Activated CD4-positive, alpha-beta memory T cell treated with anti-CD3 and anti-CD28 coated beads, Interleukin-2, amount 10 ng/mL, durations not matched to agents 7 days and 5 days (primary cell): ENCODE measurements at regions not wholly inside any gene's neighbourhood (a gene's known extent, or its start where the extent isn't known, plus 50 kb on each side); places are given as distances from the start of the nearest gene placed in this dataset.
"Not testable (repeated sequence)": the region's sequence is repeated elsewhere in the genome, so short reads cannot be mapped to it uniquely, and the experiment has no call there.

Source experiments
- CTCF ChIA-PET: fragments of 350-600 bp; sonication (Branson Sonifier 250); formaldehyde crosslinking; loops from one replicate; lab custom pipeline; 2021; ENCODE audit warnings: antibody characterized with exemption, inconsistent platforms; lab: Charles Lee
- POLR2A ChIA-PET: fragments of 350-600 bp; sonication (Branson Sonifier 250); formaldehyde crosslinking; loops from one replicate; lab custom pipeline; 2021; ENCODE audit warnings: antibody characterized with exemption; lab: Charles Lee
- DNase-seq: peaks from one replicate; pipeline ENCODE4 v3.0.0-alpha.2; 2020
- H3K27ac Mint-ChIP-seq: one replicate; pipeline ENCODE4 v1.8.0; 2021; ENCODE audit warnings: mild to moderate bottlenecking, mixed read lengths
- H3K27me3 Mint-ChIP-seq: one replicate; pipeline ENCODE4 v1.8.0; 2021; ENCODE audit warnings: mixed read lengths
- H3K36me3 Mint-ChIP-seq: one replicate; pipeline ENCODE4 v1.8.0; 2021; ENCODE audit warnings: low read depth, mixed read lengths
- H3K4me1 Mint-ChIP-seq: one replicate; pipeline ENCODE4 v1.8.0; 2021; ENCODE audit warnings: mixed read lengths
- H3K4me3 Mint-ChIP-seq: one replicate; pipeline ENCODE4 v1.8.0; 2021; ENCODE audit warnings: mild to moderate bottlenecking, mixed read lengths
- H3K9me3 Mint-ChIP-seq: one replicate; pipeline ENCODE4 v1.8.0; 2021; ENCODE audit warnings: mixed read lengths

DNA sequence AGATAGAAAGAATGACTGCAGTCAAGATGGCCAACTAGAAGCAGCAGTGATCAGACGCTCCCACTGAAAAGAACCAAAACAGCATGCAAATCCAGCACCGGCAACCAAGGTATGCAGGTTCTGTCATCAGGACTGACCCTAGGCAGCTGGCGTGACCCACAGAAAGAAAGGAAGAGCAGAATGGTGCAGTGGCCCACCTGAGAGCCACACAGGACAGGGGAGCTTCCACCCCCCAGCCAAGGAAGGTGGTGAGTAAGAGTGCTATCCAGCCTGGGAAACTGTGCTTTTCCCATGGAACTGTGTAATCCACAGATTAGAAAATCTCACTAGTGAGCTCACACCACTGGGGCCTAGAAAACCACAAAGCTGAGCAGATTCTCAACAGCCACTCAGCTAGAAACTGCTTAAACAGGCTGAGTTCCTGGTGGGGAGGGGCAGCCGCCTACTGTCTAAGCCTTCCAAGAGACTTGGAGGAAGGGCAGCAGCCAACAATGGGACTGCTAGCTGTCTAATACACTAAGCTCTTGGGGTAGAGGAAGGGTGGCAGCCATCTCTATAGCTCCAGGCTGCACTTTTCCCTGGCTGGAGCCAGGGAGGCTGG lies 127.9 kb downstream of the EVA1A start:
- Mint-ChIP-seq H3K4me3 (no peak overlapping the region), H3K36me3 (no peaks in the 10 kb centered on the region), H3K4me1 (no peaks in the 10 kb centered on the region), H3K27me3 (peaks cover 9% of the 10 kb centered on the region), H3K9me3 (no peaks in the 10 kb centered on the region), H3K27ac (no peak overlapping the region)
- ChIA-PET CTCF (no interaction called here), POLR2A (no interaction called here)
- no peak for DNase-seq

DNA sequence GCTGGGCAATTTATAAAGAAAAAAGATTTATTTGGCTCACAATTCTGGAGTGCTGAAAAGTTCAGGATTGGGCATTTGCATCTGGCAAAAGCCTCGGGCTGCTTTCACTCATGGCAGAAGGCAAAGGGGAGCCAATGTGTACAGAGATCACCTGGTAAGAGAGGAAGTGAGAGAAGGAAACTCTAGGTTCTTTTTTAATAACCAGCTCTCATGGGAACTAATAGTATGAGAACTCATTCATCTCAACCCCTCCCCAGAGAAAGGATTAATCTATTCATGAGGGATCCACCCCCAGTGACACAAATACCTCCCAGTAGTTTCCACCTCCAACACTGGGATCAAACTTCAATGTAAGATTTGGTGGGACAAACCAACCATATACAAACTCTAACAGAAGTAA lies 129.0 kb downstream of the EVA1A start:
- no peak for DNase-seq
- H3K27ac Mint-ChIP-seq, result no peak overlapping the region
- no peak overlapping the region for H3K4me3 Mint-ChIP-seq
- peaks cover 11% of the 10 kb centered on the region for H3K27me3 Mint-ChIP-seq
- ChIA-PET CTCF (no interaction called here), POLR2A (no interaction called here)
- H3K4me1 Mint-ChIP-seq, result no peaks in the 10 kb centered on the region
- H3K36me3 Mint-ChIP-seq, result no peaks in the 10 kb centered on the region
- H3K9me3 Mint-ChIP-seq, result no peaks in the 10 kb centered on the region

DNA sequence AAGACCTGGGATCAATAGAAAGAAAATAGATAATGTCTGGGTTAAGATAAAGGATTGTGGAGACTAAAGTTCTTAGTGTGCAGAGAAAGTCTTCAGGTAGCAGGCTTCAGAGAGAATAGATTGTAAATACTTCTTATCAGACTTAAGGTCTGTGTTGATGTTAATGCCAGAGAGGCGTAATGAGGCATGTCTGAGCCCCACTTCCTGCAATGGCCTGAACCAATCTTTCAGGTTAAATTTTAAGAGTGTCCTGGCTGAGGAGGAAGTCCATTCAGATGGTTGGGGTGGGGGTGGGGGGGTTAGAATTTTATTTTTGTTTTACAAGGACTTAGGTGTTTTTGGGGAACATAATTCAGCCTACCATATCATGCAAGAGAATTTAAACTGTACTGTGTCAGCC lies 129.5 kb downstream of the EVA1A start:
- H3K36me3 Mint-ChIP-seq, result no peaks in the 10 kb centered on the region
- no peaks in the 10 kb centered on the region for H3K9me3 Mint-ChIP-seq
- H3K27me3 Mint-ChIP-seq, result peaks cover 8% of the 10 kb centered on the region
- DNase-seq, result no peak
- no peak overlapping the region for H3K27ac Mint-ChIP-seq
- POLR2A ChIA-PET, result no interaction called here
- H3K4me1 Mint-ChIP-seq, result no peaks in the 10 kb centered on the region
- CTCF ChIA-PET, result no interaction called here
- no peak overlapping the region for H3K4me3 Mint-ChIP-seq

DNA sequence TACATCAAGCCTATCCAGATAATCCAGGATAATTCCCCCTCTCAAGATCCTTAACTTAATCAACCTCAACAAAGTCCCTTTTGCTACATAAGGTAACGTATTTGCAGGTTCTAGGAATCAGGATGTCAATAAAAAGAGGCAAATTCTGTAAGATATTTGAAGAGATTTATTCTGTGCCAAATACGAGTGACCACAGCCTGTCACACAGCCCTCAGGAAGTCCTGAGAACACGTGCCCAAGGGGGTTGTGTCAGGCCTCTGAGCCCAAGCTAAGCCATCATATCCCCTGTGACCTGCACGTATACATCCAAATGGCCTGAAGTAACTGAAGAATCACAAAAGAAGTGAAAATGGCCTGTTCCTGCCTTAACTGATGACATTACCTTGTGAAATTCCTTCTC lies 130.3 kb downstream of the EVA1A start:
- DNase-seq, H3K27me3 Mint-ChIP-seq, H3K4me3 Mint-ChIP-seq, CTCF ChIA-PET, POLR2A ChIA-PET, H3K27ac Mint-ChIP-seq, H3K36me3 Mint-ChIP-seq, H3K4me1 Mint-ChIP-seq, H3K9me3 Mint-ChIP-seq: not testable (repeated sequence)

DNA sequence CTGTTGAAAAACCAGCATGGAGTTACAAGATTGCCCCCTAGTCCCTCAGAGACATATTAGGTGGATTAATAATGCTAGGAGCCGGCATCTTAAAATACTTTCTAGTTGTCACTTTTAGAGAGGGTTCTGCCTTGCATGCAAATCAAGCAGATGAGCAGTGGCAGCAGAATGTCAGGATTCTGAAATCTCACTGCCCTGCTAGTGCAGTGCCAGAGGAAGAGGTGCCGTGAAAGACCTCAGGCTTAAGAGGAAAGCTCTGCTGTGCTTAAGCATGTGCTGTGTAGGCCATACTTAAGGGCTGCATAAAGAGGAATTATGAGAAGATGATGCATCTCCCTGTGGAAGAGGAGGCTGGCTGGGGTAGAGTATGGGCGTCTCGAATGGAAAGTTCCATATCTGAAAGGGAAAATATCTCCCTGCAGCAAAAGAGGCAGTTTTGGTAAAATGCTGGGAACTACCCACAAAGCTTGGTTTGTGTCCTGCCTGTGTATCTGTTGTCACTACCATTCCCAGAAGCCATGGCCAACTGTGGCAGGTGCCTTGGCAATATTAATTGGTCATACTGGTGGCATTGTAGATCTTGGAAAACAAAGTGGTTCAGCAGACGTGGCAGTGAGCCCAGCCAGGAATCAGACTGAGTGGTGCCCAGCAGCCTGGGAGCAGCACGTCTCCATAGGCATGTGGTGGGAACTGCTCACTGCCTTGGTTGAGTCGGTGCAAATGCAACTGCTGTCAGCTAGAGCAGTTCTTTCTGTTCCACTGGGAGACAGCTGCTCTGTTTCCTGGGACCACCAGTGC lies 131.9 kb downstream of the EVA1A start:
- Mint-ChIP-seq H3K27ac (no peak overlapping the region), H3K9me3 (no peaks in the 10 kb centered on the region), H3K27me3 (peaks cover 8% of the 10 kb centered on the region), H3K4me1 (no peaks in the 10 kb centered on the region), H3K36me3 (no peaks in the 10 kb centered on the region), H3K4me3 (no peak overlapping the region)
- DNase-seq, result no peak
- CTCF ChIA-PET, result no interaction called here
- POLR2A ChIA-PET, result no interaction called here

DNA sequence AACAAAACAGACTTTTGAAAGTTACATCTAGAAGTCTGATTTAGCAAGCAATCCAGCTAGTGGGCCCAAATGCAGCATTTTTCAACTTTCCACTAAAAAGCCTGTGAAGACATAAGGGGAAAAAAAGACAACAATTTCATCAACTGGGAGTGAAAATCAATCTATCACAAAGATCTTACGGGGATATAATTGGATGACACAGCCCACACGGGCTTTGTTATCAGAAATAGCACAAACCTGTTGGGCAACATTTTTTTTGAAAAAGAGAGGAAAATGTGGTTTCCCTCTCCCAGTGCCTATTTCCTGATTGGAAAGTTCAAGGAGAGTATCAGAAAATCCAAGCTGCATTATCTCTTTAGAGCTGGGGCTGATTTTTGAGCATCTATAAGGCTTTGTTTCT lies 132.7 kb downstream of the EVA1A start:
- no peaks in the 10 kb centered on the region for H3K36me3 Mint-ChIP-seq
- H3K4me1 Mint-ChIP-seq, result no peaks in the 10 kb centered on the region
- H3K9me3 Mint-ChIP-seq, result no peaks in the 10 kb centered on the region
- H3K4me3 Mint-ChIP-seq, result no peak overlapping the region
- CTCF ChIA-PET, result no interaction called here
- POLR2A ChIA-PET, result no interaction called here
- peaks cover 7% of the 10 kb centered on the region for H3K27me3 Mint-ChIP-seq
- DNase-seq, result no peak
- H3K27ac Mint-ChIP-seq, result no peak overlapping the region

DNA sequence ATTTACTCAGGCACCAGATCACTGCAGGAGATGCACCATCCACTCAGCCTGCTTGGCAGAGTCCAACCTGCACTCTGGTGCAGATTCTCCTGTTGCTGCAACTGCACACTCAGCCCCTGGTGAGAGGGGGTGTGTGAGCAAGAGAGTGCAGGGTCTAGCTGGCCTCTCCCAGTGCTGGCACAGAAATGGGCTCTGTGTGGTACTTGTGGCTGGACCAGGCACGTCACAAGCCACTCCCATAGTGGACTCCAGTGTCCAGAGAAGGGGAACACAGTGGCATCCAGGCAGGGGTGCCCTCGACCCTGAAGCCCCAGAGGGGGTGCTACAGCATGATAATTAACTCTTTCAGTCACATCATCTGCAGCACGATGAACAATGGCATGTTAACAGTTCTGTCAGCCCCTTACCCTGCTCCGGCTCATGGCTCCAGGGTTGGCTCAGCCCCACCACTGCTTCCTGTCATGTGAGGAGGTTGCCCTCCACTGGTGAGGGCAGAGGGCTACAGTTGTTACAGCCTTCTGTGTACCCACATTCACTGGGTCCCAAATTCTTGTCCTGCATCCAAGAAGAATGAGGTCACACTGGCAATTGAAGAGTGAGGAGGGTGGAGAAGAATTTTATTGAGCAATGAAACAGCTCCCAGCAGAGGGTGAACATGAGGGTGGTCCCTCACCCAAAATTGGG lies 135.7 kb downstream of the EVA1A start:
- no peak overlapping the region for H3K27ac Mint-ChIP-seq
- no peak for DNase-seq
- CTCF ChIA-PET, result no interaction called here
- peaks cover 9% of the 10 kb centered on the region for H3K27me3 Mint-ChIP-seq
- POLR2A ChIA-PET, result no interaction called here
- no peaks in the 10 kb centered on the region for H3K4me1 Mint-ChIP-seq
- H3K36me3 Mint-ChIP-seq, result no peaks in the 10 kb centered on the region
- H3K9me3 Mint-ChIP-seq, result no peaks in the 10 kb centered on the region
- no peak overlapping the region for H3K4me3 Mint-ChIP-seq

DNA sequence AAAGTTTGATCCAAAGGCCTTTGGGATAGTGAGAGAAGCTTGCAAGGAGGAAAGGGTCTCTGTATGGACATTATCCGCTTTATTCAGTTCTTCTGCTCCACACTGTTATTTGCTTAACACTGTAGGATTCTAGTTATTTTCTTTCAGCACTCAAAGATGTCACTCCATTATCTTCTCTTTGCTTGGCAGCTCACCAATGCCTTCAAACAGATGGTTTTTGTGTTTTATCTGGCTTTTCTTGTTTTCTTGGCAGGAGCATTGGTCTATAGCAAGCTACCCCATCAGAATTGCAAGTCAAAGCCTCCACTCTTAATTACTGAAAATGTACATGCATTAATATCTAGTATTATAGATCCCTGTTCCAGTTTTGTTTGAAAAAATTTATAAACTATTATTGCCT lies 138.8 kb downstream of the EVA1A start:
- Mint-ChIP-seq H3K4me1 (no peaks in the 10 kb centered on the region), H3K27ac (no peak overlapping the region), H3K36me3 (no peaks in the 10 kb centered on the region), H3K9me3 (no peaks in the 10 kb centered on the region), H3K4me3 (no peak overlapping the region), H3K27me3 (peaks cover 3% of the 10 kb centered on the region)
- CTCF ChIA-PET, result no interaction called here
- POLR2A ChIA-PET, result no interaction called here
- no peak for DNase-seq

DNA sequence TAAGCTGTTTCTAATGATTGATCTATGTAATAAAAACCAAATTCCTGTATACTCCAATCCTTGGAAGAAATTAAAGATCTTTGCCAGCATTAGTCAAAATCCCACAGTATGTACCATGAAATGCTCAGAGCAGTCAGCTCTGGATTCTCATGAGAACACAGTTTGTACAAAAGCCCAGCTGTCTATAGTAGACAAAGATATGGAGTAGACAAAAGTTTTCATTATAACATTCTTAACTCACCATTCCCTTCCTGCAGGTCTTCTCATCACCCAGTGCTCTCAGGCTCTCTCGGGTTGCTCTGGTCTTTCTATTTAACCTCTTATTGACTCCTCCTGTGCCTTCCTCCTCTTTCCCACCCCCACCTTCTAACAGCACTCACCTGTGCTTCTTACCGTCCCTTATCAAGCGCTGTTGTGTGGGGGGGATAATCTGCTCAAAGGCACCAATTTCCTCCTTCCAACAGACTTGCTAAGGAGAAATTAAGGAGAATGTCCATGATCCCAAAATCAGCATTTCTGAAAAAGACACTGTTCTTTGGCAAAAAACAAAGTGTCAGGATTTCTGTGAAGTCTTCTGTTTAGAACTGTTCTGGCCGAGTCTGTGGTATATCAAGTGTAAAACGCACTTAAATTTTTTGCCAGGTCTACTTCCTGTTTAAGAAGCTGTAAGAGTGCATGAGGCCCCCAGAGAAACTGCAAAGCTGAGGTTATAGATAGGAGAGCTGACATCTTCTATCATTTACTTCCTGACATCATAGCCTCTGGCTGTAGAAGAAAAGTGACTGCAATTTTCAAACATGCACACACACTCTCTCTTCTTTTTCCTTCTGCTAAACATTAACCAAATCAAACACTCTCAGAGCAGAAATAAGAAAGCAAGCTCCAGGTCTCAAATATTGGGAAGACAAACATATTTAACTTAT lies 144.1 kb downstream of the EVA1A start:
- Mint-ChIP-seq H3K4me3 (no peak overlapping the region), H3K27ac (no peak overlapping the region), H3K9me3 (no peaks in the 10 kb centered on the region), H3K36me3 (no peaks in the 10 kb centered on the region), H3K4me1 (no peaks in the 10 kb centered on the region), H3K27me3 (peaks cover 21% of the 10 kb centered on the region)
- ChIA-PET POLR2A (no interaction called here), CTCF (no interaction called here)
- no peak for DNase-seq

DNA sequence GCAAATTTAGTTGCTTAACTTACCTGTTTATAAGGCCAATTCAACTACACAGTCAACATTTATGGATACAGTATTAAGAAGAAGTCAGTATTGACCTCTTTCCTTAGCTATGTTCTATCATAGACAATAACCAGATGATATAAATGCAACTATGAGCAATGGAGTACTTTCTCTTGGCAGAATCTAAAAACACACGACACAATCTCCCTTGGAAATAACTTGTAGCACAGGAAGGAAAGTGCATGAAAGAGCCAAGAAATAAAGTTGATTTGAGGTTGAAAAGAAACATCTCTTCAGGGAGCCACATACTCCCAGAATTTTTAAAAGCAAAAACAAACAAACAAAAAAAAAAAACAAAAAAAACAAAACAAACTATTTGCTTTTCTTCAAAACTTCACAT lies 145.0 kb downstream of the EVA1A start:
- Mint-ChIP-seq H3K27me3 (peaks cover 23% of the 10 kb centered on the region), H3K36me3 (no peaks in the 10 kb centered on the region), H3K4me3 (no peak overlapping the region), H3K27ac (no peak overlapping the region), H3K9me3 (no peaks in the 10 kb centered on the region), H3K4me1 (no peaks in the 10 kb centered on the region)
- ChIA-PET POLR2A (no interaction called here), CTCF (interaction anchor here (1.0 kb wide), 1 partner anchor 193 kb away, joined by 3 read pairs; no protein-coding TSS in a partner anchor)
- DNase-seq, result no peak

DNA sequence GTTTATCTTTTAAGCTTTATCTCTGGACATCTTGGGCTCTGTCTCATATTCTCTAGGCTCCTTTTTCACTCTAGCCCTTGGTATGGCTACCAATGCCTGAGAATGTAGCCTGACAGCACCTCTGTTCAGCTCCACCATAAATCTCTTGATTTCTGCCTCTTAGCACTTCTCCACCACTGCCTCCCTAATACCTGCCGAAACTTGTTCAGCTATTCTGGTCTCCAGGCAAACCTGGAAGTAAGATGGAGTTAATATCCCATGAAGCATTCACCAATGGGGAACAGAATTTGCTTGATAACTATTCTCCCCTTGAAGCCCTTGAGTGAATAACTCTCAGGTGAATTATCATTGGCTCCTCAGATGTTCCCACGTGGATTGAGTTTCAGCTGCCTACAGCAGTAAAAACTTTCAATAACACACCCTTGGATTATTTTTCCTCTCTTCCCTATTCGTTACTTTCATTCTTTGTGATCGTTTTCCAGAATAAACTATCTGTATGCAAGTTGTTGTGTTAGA lies 145.6 kb downstream of the EVA1A start:
- DNase-seq, result no peak
- H3K4me1 Mint-ChIP-seq, result no peaks in the 10 kb centered on the region
- no peak overlapping the region for H3K27ac Mint-ChIP-seq
- no peak overlapping the region for H3K4me3 Mint-ChIP-seq
- POLR2A ChIA-PET, result no interaction called here
- peaks cover 25% of the 10 kb centered on the region for H3K27me3 Mint-ChIP-seq
- no peaks in the 10 kb centered on the region for H3K36me3 Mint-ChIP-seq
- H3K9me3 Mint-ChIP-seq, result no peaks in the 10 kb centered on the region
- CTCF ChIA-PET, result interaction anchor here (1.0 kb wide), 1 partner anchor 193 kb away, joined by 3 read pairs; no protein-coding TSS in a partner anchor

DNA sequence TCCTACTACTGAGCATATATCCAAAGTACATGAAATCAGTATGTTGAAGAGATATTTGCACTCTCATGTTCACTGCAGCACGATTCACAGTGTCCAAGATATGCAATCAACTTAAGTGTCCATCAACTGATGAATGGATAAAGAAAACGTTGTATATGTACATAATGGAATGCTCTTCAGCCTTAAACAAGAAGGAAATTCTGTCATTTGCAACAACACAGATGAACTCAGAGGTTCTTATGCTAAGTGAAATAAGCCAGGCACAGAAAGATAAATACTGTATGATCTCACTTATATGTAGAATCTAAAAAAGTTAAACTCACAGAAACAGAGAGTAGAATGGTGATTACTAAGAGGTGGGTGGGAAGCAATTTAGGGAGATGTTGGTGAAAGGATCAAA lies 149.2 kb downstream of the EVA1A start:
- no peaks in the 10 kb centered on the region for H3K36me3 Mint-ChIP-seq
- H3K4me3 Mint-ChIP-seq, result no peak overlapping the region
- CTCF ChIA-PET, result no interaction called here
- POLR2A ChIA-PET, result no interaction called here
- DNase-seq, result no peak
- H3K27ac Mint-ChIP-seq, result no peak overlapping the region
- H3K9me3 Mint-ChIP-seq, result no peaks in the 10 kb centered on the region
- H3K4me1 Mint-ChIP-seq, result no peaks in the 10 kb centered on the region
- H3K27me3 Mint-ChIP-seq, result peaks cover 22% of the 10 kb centered on the region

DNA sequence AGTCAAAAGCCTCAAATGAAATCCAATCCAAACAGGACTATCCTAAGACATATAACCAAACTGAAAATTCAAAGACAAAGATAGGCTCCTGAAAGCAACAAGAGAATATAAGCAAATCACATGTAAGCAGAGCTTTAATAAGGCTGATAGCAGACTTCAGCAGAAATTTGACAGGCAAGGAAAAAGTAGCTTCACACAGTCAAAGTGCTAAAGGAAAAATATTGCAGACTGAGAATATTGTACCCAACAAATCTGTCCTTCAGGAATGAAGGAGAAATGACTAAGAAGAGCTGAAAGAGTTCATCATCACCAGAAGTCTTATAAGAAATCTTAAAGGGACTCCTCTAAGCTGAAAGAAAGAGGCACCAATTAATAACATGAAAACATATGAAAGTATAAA lies 150.0 kb downstream of the EVA1A start:
- no peaks in the 10 kb centered on the region for H3K36me3 Mint-ChIP-seq
- CTCF ChIA-PET, result no interaction called here
- no peak overlapping the region for H3K27ac Mint-ChIP-seq
- H3K27me3 Mint-ChIP-seq, result peaks cover 20% of the 10 kb centered on the region
- no peaks in the 10 kb centered on the region for H3K9me3 Mint-ChIP-seq
- H3K4me1 Mint-ChIP-seq, result no peaks in the 10 kb centered on the region
- DNase-seq, result no peak
- POLR2A ChIA-PET, result no interaction called here
- H3K4me3 Mint-ChIP-seq, result no peak overlapping the region
